GM10248 (cell line): ENCODE measurements at regions not wholly inside any gene's neighbourhood (a gene's known extent, or its start where the extent isn't known, plus 50 kb on each side); places are given as distances from the start of the nearest gene placed in this dataset.

Source experiments
- CTCF ChIA-PET: fragments of 300-600 bp; sonication (Branson Sonifier 250); formaldehyde crosslinking; extraction: SDS; loops from one replicate; lab custom pipeline; 2021; ENCODE audit warnings: antibody characterized with exemption; lab: Yijun Ruan, JAX
- POLR2A ChIA-PET: fragments of 350-650 bp; sonication (Branson Sonifier 250); formaldehyde crosslinking; extraction: SDS; loops from one replicate; lab custom pipeline; 2020; ENCODE audit warnings: antibody characterized with exemption; lab: Yijun Ruan, JAX
- DNase-seq: peaks from one replicate; pipeline ENCODE4 v3.0.0; 2012; ENCODE audit errors: extremely low spot score
- CTCF ChIP-seq: IDR thresholded peaks from 2 replicates; pipeline ENCODE4 v1.5.1; 2012; ENCODE audit warnings: mild to moderate bottlenecking, low read depth; ENCODE audit errors: extremely low read depth, missing control alignments, control extremely low read depth

- TF ChIP-seq CTCF, result no peak
- POLR2A ChIA-PET, result no interaction called here
- no peak for DNase-seq
- CTCF ChIA-PET, result no interaction called here
Observed at GRCh38 chr1:187151555-187151954, 322.8 kb downstream of the PLA2G4A start.

GRCh38 chr1:187153047-187153446, 324.3 kb downstream of the PLA2G4A start:
- CTCF ChIA-PET, result interaction anchor here (1.1 kb wide), 1 partner anchor 13 kb away, joined by 3 read pairs; no protein-coding TSS in a partner anchor
- no peak for DNase-seq
- no peak for TF ChIP-seq CTCF
- POLR2A ChIA-PET, result no interaction called here

- DNase-seq, result no peak
- no peak for TF ChIP-seq CTCF
- ChIA-PET CTCF (no interaction called here), POLR2A (no interaction called here)
Observed at GRCh38 chr1:187157115-187157514, 328.4 kb downstream of the PLA2G4A start.

GRCh38 chr1:187157552-187157951, 328.8 kb downstream of the PLA2G4A start:
- POLR2A ChIA-PET, result no interaction called here
- CTCF ChIA-PET, result no interaction called here
- no peak for DNase-seq
- no peak for TF ChIP-seq CTCF

- no peak for TF ChIP-seq CTCF
- ChIA-PET POLR2A (no interaction called here), CTCF (interaction anchor here (1.6 kb wide), 1 partner anchor 17 kb away, joined by 3 read pairs; no protein-coding TSS in a partner anchor)
- DNase-seq, result no peak
Observed at GRCh38 chr1:187167555-187167954, 338.8 kb downstream of the PLA2G4A start.

GRCh38 chr1:187168297-187168696, 339.5 kb downstream of the PLA2G4A start:
- no peak for TF ChIP-seq CTCF
- POLR2A ChIA-PET, result no interaction called here
- DNase-seq, result no peak
- CTCF ChIA-PET, result no interaction called here
